NCI-H1092 treated with DMSO at 0.1 percent for 48 hours (cell line): ENCODE measurements at regions not wholly inside any gene's neighbourhood (a gene's known extent, or its start where the extent isn't known, plus 50 kb on each side); places are given as distances from the start of the nearest gene placed in this dataset.
"Not testable (repeated sequence)": the region's sequence is repeated elsewhere in the genome, so short reads cannot be mapped to it uniquely, and the experiment has no call there.

ENCODE experiments used
- DNase-seq: peaks from one replicate; lab custom pipeline; 2025; lab: John Stamatoyannopoulos, UW

DNA sequence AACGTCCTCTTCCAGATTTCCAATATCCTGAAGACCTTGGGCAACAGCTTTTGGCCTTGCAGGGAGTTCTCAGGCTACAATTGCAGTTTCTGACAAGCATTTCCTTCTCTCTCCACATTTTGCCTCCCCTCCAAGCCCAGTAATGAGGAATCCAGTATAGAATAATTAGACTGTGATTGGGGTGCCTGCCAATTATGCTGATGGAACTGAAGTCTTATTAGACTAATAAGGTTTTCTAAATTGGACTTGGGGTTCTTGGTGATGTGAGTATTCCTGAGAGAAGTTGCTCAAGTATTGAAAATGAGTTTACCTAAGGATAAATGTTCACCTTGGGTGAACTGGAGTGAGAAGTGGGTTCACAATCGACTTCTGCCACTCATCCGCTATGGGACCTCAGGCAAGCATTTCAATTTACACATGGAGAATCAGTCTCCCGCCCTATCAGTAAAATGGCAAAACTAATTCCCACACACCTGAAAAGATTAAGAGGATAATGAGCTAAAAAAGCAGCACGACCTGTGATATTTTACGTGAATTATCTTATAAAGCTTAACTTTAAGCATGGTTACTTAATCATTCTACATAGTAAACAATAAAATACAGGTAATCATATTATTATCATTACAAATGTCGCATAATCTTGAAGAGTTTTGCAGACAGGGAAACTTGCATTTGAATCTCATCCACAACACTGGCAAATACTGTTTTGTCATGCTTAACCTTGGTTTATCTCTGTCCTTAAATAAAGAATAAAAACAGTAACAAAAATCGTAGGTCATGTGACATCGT, 628.0 kb downstream of the TMEM114 start:
- DNase-seq, result no peak

DNA sequence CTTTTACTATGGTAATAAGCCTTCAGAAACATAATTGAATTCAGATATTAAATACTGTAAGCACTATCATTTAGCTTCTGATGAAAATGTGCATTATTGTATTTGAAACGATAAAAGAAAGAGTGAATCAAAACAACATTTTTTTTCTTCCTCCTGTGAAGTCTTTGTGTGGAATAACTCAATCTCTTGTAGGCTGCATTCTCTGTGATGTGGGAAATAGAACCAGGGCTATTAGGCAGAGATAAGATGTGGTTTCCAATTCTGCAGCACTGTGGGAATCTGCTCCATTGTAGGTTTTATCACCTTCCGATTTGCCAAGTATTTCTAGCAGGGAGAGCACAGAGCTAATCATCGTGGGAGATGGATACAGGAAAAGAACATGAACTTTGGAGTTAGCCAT, 624.5 kb downstream of the RBFOX1 start:
- no peak for DNase-seq

DNA sequence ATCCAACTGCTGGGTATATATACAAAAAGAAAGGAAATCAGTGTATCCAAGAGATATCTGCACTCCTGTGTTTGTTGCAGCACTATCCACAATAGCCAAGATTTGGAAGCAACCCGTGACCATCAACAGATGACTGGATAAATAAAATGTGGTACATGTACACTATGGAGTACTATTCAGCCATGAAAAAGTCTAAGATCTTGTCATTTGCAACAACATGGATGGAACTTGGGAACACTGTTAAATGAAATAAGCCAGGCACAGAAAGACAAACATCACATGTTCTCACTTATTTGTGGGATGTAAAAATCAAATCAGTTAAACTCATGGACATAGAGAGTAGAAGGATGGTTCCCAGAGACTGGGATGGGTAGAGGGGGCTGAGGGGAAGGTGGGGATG, 620.7 kb downstream of the RBFOX1 start:
- no peak for DNase-seq

DNA sequence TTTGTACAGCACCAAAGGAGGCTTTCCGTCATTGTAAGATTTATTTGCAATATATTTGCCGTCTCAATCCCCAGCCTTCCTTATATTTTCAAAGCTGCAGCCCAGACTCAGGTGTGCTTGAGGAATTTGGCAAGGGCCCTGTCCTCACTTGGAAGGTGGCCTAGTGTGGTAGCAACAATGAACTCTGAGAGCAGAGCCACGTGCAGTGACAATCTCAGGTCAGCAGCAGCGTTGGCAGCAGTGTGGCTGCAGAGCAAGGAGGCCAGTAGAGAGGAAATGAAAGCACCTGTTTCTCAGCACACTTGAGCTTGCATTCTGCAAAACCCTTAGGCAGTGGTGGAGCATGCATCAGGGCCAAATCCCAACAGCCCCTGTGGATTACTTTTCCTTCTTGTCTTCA, 613.5 kb downstream of the RBFOX1 start:
- DNase-seq, result no peak

DNA sequence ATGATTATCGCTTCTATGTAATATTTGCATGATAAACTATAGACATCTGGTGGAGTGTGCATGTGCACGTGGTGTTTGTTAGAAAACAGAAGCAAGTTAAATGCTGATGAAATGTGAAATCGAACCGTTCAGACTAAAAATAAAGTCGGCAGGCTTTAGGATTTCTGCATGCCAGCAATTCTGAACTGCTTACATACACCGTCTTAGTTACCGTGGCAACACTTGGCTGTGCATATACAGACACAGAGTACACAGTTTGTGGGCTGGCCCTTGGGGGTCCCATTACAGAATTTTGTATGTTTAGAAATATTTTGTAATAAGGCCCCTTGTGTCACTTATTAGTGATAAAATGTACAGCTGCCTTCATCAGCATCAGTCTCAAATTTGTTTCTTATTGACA, 605.5 kb downstream of the RBFOX1 start:
- DNase-seq, result no peak

DNA sequence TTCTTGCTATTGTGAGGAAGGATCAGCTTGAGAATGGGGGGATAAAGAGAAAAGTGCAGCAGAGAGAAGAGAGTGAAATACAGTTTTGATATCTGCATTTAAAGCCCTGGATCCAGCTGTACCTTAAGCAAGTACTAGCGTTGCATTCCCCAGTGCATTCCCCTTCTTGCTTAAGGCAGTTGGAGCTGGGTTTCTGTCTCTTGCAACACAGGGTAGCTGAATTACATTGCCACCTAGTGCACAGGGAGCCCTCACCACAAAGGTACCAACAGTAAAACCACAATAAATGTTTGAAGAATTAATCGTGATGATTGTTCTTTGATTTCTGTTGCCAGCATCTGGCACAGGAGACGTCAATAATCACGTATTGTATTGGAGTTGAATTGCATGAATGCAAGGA, 588.7 kb downstream of the RBFOX1 start:
- DNase-seq, result no peak

DNA sequence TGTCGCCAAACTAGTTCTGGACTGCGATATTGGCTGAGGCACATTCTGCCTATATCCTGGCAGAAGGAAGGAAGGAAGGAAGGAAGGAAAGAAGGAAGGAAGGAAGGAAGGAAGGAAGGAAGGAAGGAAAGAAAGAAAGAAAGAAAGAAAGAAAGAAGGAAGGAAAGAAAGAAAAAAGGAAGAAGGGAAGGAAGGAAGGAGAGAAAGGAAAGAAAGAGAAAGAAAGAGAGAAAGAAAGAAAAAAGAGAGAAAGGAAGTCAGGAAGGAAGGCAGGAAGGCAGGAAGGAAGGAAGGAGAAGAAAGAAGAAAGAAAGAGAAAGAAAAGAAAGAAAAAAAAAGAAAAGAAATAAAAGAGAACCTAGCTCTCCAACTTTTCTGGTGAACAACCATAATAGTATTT, 587.1 kb downstream of the RBFOX1 start:
- DNase-seq, result no peak

DNA sequence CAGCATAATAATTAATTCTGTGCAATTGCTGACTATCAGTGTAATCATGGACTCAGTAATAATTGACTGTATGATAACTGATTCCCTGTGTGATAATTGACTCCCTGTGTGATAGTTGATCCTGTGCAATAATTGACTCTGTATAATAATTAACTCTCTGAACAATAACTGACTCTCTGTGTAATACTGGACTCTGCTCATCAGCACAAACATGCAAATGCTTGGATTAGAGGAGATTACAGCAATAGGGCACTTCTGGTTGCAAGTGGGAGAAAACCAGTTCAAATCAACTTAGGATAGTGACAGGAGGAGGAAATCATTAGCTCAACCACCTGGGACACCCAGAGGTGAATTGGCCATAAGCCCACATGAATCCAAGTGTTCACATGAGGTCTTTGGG, 582.1 kb downstream of the RBFOX1 start:
- no peak for DNase-seq

DNA sequence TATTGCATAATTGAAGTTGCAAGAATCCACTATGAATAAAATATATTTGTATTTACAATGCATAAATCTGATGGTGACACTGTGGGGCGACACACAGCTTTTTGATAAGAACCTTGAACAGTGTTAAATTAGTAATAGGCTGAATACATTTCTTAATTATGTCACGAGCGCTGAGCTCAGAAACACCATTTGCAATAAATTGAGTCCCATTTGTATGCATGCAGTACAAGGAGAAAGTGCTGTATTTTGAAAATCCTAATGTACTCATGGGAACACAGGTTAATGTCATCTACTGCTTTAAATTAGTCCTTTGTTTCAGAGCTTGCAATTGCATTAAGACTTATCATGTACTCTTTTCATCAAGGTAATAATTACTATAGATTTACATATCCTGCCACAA, 579.5 kb downstream of the RBFOX1 start:
- DNase-seq, result no peak

DNA sequence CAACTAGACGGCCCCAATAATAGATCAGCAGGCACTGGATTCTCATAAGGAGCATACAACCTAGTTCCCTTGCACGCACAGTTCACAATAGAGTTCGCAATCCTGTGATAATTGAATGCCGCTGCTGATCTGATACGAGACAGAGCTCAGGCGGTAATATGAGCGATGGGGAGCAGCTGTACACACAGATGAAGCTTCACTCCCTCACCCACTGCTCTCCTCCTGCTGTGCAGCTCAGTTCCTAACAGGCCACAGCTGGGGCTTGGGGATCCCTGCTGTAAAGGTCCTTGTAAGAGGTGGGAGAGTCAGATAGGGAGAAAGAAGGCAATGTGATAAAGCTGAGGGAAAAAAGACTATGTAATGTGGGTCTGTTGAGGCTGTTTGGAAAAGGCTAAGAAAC, 577.5 kb downstream of the RBFOX1 start:
- DNase-seq, result no peak

DNA sequence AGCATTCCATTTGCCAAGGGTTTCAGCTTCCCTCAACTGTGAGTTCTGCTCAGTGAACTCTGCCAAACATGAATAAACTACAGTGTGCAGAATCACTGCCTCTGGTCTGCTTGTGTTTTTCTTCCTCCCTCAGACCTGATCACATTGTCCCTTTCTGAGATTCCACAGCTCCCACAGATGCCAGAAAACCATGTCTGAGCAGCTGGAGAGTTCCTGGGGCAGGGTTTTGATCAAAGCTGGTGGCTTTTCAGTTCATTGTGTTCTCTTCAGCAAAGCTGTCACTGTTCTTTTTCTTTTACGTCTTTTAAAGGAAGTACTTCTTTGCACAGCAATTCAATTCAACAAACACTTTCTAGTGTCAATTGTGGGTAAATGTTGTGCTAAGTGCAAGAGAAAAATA, 555.8 kb downstream of the RBFOX1 start:
- no peak for DNase-seq

DNA sequence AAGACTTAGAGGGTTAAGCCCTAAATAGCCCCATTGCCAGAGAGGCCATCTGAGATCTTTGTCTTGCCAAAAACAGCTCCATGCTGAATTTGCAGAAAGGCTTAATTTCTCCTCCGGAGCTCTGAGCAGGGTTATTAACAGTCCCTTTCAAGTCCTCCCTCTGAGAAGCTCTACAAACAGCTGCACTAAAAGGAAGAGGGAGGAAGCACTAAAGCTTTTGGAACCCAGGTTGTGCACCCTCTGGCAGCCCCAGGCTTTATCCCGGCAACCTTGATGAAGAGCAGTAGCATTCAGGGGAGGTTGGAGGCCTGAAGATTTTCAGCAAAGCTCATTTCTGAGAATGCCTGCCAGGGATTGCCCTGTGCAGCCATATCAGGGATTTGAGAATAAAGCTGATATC, 554.7 kb downstream of the RBFOX1 start:
- DNase-seq, result no peak

DNA sequence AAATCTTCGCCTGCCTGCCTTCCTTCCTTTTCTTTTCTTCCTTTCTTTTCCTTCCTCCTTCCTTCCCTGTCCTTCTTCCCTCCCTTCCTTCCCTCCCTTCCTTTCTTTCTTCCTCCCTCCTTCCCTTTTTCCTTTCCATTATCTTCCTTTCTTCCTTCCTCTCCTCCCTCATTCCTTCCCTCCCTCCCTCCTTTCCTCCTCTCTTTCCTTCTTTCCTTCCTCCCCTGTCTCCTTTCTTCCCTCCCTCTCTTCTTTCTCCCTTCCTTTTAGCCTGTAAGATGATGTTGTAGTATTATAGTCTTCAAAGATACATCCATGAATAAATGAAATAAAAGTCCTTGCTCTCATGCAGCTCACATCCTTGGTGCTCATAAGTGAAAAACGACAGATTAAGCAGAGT, 539.3 kb downstream of the RBFOX1 start:
- no peak for DNase-seq

DNA sequence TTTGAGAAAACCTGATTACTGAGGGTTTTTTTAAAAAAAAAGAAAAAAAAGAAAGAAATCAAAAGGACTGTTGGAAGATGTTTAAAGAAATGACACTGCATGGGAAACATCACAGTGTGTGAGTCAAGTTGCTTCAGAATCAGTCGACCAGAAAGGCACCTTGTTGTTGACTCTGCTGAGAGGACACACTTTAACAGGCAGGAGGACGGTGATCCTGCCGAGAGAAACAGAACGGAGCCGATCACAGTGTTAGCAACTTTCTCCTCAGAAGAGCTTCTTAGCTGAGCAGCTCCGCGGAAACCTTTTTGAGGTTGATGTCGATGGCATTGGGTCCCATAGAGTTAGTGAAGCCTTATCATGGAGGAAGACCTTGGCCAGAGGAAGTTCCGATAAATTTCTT, 538.7 kb downstream of the RBFOX1 start:
- DNase-seq, result no peak

DNA sequence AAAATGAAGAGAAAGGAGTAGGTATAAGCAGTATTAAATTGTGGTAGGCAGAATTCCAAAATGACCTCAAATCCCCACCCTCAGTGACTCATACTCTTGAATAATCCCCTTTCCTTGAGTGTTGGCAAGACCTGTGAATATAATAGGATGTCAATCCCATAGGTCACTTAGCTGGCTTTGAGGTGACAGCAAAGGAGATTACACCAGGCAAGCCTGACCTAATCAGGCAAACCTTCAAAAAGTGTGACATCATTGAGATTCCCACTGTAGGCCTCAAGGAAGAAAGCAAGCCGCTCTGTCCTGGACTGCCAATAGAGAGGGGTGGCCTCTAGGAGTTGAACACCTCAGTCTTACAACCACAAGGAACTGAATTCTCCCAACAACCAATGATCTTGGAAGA, 535.2 kb downstream of the RBFOX1 start:
- no peak for DNase-seq

DNA sequence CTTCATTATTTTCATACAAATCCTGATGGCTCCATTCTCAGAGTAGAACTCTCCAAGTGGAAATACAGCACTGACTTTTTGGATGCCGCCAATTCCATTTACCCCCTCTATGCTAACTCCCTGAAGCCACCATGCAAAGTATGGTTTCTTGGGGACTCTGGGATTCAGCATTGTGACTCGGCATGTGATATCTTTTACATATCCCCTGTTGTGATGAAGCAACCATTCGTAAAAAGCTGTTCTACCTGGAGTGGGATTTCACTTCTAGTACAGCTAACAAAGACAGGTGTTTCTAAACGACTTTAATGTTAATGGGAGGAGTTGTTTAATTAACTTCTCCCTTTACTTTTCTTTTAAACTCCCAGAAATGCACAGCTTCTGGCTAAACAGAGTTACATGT, 533.5 kb downstream of the RBFOX1 start:
- DNase-seq, result no peak

DNA sequence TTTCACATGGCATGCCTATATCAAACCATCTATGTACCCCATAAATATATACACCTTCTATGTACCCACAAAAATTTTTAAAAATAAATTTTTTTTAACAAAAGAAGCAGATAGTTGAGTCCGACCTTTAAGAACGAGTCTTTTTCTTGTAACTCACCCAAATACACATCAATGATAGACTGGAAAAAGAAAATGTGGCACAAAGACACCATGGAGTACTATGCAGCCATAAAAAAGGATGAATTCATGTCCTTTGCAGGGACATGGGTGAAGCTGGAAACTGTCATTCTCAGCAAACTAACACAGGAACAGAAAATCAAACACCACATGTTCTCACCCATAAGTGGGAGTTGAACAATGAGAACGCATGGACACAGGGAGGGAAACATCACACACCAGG, 532.7 kb downstream of the RBFOX1 start:
- not testable (repeated sequence) for DNase-seq

DNA sequence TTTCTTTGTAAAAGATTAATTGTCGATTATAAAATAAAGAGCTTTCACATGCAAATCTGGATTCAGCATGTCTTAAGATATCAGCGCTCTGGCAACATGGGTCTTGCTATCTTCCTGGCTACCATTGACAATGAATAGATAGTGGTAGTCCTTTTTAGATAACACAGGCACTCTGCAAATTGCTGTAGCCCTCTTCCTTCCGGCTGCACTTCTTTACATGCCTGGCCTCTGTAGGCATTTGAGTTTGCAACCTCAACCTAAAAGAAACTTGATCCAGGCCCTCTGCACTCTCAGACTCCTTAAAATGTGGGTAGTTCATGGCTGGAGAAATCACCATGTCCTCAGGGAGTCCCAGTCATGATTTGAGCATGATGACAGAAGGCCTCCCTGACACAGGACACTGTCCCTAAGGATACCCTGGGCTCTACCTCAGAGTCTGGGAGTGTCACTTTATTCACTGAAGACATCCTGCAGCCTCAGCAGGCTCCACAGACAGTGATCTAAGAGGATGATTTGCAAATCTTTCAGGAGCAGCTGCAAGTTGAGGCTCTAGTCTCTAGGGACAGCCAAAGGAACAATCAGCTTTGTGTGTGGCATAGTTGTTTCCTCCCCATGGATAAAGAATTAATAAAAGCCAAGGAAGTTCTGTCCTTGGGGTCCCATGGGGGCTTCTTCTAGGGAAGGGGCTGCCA, 529.4 kb downstream of the RBFOX1 start:
- DNase-seq, result no peak

DNA sequence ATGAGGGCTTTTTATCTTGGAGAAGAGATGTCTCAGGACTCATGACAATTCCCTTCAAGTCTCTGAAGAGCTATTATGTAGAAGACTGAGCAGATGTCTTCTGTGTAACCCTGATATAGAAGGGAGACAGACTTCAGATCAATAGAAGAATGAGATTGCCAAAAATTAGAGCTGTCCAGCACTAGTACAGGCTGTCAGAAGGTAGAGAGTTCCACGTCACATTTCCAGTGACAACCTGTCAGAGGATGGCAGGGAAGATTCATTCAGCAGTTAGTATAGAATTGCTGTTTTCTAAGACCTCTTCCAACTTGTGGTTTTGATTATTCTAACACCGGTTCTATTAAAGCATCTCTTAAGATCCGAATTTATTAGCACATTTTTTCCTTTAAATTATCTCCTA, 520.6 kb downstream of the RBFOX1 start:
- no peak for DNase-seq

DNA sequence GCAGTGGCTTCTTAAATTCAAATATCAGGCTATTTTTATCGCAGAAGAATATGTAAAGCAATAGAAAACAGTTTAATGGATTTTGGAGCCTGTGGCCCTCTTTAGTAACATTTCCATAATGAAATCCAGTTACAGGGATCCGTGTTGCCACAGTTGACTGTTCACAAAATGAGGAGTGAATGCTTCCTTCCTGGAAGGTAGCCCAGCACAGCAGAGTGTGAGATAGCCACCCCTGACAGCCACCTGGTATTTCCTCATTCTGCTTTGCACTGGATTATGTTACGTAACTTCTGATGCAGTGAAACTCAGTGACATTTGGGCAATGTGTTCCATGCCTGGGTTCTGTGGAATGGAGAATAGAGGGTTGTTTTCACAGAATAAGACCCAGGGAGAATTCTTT, 517.2 kb downstream of the RBFOX1 start:
- no peak for DNase-seq

DNA sequence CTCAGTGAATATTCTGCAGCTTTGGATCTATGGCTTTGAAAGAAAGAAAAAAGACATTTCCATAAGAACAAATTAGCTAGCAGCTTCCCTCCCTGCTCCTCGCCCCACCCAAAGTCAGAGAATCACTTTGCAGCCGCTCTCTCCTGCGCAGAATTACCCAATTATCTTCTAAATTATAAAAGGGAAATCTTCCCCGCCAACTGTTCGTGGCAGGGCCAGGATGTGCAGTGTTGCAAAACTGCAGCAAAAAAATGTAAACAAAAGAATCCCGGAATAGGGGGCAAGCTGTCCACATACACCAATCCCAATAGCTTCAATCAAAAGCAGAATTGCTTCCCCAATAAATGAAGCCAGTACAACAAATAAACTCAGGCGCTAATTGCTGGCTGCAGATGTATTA, 510.6 kb downstream of the RBFOX1 start:
- no peak for DNase-seq

DNA sequence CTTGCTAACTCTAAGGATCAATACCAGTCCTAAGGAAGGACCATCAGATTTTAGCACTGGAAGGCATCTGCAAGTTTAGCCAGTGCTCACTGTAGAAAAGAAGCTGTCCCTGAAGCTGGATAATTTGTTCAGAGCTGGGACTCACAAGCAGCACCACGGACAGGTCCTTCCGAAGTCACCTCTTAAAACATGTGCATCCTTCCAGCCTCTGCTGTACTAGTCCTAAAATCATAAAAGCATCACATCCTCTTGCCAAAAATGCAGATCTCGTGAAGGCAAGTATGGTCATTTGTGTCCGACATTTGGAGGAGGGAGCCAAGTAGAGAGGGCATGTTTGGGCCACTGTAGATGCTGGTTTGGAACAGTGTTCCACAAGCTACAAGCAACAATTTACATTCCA, 506.9 kb downstream of the RBFOX1 start:
- DNase-seq, result no peak

DNA sequence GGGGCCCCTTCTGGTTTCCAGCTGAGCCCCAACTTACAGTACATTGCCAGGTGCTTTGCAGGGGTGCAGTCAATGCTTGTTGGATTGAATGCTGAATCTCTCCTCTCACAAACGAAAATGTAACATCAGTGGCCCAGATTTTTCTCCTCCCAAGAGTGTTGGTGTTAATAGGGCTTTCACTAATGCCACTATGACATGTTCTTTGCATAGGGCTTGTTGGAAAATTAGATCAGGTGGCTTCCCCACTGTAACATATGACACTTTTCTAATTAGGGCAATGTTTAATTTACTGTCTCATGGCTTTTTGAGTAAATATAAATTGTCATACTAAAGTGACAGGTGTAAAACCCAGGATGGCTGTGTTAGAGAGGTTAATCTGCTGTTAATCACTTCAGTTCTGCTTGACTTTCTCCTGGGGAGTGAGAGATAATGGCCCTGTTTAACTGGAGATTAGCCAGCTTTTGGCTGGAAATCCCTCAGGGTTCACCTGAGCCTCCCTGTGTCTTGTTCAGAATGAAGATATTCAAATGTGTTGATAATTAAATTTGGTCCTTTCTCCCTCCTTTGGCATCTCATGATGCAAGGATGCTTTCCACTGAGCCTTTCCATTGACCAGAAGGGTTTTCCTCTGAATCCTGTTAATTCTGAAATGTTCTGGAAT, 502.3 kb downstream of the RBFOX1 start:
- no peak for DNase-seq
